ENCODE measurements at regions not wholly inside any gene's neighbourhood (a gene's known extent, or its start where the extent isn't known, plus 50 kb on each side); places are given as distances from the start of the nearest gene placed in this dataset.
A peak's percentile ranks its signal among the peaks of the same experiment; 100 is the strongest.

DNA sequence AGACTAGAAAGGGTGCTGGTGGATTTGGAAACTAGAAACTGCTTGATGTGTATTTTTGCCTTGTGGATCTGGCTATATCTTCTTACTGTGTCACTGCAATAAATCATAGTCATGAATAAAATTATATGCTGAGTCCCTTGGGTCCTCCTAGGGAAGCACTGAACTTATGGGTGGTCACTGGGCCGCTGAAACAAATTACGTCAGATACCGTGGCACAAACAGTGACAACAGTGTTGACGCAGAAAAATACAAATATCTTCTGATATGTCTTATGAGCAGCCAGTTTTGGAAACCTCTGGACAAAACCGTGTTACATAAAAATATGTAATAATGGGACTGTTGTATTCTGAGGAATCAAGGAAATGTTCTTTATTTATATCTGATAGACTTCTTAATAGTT lies 260.1 kb upstream of the SORCS1 start:
- FAIRE-seq (no peak), DNase-seq (ENCODE audit: insufficient read length, low spot score) (no peak)

DNA sequence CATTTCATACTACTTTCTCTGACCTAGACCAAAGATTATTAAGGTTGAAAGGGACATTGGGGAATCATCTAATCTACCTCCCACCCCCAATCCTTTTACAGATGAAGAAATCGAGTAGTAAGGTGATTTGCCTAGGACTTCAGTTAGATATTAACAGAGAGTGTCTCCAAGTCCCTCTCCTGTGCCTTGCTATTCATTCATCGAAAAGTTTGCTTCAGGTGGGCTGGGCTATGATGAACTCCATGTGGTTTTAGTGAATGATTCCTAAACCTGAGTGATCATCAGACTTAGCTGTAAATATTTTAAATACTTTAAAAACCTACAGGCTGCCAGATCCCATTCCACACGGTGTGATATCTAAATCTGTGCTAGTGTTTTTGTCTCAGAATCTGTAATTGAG lies 259.4 kb upstream of the SORCS1 start:
- FAIRE-seq, result no peak

DNA sequence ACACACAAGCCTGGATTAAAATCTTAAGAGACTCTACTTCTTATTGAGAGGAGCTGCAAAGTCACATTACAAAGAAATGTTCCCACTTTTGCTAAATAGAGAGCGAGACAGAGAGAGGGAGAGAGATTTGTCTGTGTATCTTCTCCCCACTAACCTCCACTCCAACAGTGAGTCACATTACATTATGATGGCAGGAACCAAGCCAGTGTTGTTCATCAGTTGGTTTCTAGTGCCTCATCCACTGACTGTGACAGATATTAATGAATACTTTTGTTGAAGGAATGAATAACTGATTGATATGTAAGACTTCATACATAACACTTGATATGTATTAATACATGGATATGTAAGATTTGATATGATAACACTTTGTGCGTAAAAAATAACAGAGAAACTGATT lies 258.2 kb upstream of the SORCS1 start:
- DNase-seq (ENCODE audit: insufficient read length, low spot score), result no peak
- FAIRE-seq, result no peak

More for the DNA sequence above, 259.4 kb upstream of the SORCS1 start:
- no peak for DNase-seq (ENCODE audit: insufficient read length, low spot score)

DNA sequence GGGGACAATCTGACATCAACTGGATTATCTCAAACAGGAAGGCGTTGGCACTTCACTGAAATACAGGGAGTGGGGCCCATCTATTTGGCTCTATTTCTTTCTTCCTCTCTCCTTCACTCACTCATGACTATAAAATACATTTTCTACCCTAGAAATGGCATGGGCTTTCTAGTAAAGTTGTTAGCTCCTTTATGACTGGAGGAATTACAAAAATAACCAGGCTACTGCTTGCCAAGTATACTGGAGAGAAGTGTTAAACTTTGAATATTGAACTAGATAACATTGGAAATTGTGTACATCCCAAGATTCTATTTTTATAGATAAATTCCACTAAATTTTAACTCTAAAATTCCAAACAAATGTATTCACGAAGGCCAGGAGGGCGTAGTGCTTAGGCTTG lies 255.7 kb upstream of the SORCS1 start:
- FAIRE-seq, result no peak
- DNase-seq (ENCODE audit: insufficient read length, low spot score), result no peak

DNA sequence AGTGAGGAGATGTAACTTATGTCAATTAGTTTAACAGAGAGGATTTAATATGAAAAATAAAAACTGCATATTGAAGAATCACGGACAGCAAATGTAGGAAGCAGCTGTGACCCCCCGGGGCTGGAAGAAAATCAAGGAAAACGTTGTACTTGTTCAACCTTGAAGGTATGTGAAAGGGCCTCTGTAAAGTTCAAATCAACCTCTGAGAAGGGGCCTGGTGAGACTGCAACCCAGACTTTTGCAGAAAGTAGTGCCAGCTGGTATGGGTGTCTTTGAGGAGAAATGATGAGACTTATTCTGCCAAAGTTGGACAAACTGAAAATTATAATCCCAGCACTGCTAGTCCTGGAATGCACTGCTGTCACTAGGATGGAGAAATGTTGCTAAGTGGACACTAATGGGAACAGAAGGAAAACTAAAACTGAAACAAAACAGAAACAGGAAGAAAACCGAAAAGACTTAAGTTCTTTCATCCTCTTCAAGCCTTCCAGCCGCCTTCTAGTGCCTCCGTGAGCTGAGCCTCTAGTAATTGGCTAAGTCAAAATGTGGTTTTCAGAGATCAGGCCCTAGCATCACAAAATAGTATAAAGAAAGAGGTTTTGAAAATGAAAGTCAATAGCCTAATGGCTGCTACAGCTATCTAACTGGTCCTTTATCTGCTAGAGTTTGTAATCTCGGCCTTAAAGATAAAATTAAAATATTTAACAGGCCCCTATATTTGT lies 253.7 kb upstream of the SORCS1 start:
- DNase-seq (ENCODE audit: insufficient read length, low spot score), result no peak
- peak; percentile 82 for FAIRE-seq

DNA sequence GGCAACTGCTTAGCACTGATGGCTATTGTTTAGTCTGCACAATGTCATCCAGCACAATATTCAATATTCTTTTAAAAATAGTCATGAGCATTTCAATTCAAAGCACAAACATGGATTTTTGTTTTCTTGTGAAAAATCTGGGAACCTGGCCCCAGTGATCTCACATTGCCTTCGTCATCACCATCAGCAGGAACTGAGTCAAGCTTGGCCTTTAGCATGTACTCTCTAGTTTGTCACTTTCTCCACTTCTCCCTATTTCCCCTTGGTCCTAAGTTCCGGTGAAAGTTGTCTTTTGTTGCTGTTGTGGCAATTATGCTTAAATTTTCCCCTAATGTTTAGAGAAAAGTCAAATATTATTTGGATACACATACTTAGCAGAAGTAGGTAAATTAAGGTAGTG lies 252.9 kb upstream of the SORCS1 start:
- DNase-seq (ENCODE audit: insufficient read length, low spot score) (no peak), FAIRE-seq (no peak)

DNA sequence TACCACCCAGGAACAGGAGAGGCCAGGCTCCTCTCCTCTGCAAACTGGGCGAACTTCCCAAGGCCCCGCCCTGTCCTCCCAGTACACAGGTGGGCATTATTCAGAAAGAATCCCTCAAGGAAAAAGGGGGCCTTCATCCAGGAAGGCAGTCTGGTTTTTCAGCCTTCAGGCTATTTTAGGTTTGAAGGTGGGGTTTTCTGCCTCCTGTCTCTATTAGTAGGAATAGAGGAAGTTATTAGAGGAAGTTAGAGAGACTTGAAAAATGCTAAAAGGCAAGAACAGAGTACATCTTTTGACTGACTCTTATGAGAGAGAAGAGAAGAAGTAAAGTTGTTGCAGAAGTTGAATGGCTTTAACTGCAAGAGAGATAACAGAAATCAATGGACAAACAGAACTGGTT lies 250.9 kb upstream of the SORCS1 start:
- DNase-seq (ENCODE audit: insufficient read length, low spot score) (no peak), FAIRE-seq (peak; percentile 35)

DNA sequence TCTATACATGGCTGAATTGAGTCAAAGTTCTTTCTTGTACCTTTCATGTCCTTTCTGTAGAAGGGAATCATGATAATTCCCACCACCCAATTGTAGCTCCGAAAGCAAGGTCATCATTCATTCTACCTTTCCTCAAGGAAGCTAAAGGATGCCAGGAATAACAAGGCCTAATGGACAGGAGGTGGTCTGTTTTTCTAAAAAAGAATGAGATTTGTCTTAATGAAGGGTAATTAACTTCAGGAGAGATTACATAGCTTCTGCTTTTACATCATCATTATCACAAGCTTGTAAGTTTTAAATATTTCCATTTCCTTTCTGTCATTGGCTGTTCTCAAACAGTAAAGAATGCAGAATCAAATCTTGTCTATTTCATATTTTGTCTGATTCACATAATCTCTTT lies 249.5 kb upstream of the SORCS1 start:
- DNase-seq (ENCODE audit: insufficient read length, low spot score), result no peak
- FAIRE-seq, result no peak

DNA sequence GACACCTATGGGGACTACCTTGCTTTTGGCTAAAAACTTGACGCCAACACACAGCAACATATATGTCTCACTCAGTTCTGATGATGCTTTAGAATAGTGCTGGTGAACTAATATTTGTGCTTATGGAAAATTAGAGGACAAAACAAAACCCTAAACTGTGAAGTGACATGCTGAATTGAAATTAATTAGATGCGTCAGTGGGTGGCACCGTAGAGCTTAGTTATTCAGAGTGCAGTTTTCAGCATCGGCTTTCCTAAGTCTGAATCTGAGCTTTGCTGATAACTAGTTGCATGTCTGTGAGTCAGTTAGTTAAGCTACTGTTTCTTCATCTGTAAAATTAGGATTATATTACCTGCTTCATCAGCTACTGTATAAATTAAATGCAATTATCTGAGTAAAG lies 245.0 kb upstream of the SORCS1 start:
- no peak for DNase-seq (ENCODE audit: insufficient read length, low spot score)
- FAIRE-seq, result no peak

DNA sequence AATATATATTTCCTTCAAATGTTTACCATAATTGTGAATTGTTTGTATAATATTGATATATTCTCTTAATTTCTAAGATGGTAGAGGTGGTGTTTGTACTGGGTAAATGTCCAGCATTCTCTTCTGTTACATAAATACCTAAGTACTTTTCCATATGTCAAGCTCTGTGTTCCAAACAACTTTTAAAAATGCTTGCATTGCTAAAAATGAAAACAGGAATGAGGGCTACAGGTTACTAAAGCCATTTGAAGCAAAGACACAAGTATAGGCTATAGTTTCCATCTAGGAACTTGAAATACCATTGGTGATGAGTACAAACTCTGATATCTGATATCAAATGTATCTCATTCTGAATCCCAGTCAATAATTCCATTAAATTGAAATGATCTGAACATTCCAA lies 233.6 kb upstream of the SORCS1 start:
- FAIRE-seq, result no peak

DNA sequence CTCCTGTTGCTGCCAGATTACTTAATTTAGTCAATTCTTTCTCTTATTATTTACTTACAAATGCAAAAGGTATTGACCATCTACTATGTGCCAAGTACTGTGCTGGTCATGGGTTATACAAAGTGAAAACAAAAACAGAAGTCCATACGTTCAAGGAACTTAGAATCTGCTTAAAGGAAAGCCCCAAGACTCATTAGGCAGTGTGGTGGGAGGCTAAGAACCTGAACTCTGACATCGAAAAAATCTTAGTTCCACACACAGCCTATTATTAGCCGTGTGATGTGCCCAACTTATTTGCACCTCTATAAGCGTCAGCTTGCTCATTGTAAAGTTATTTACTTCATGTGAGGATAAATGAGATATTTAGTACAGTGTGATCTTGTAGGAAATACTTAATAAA lies 227.4 kb upstream of the SORCS1 start:
- DNase-seq (ENCODE audit: insufficient read length, low spot score) (no peak), FAIRE-seq (no peak)

More for the DNA sequence above, 233.6 kb upstream of the SORCS1 start:
- no peak for DNase-seq (ENCODE audit: insufficient read length, low spot score)

DNA sequence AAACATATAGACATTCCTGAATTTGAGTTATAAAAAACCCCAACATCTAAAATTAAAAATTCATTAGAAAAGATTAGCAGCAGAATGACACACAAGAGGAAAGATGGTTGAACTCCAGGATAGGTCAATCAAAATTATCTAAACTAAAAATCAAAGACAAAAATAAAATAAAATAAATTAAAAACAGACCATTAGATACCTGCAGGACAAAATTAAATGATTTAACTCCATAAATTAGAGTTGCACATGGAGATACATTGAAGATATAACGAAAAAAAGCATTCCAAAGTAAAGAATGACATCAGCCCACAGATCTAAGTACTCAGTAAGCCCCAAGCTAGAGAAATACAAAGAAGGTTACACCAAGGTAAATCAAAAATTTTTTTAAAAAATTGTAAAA lies 226.1 kb upstream of the SORCS1 start:
- no peak for DNase-seq (ENCODE audit: insufficient read length, low spot score)
- no peak for FAIRE-seq

DNA sequence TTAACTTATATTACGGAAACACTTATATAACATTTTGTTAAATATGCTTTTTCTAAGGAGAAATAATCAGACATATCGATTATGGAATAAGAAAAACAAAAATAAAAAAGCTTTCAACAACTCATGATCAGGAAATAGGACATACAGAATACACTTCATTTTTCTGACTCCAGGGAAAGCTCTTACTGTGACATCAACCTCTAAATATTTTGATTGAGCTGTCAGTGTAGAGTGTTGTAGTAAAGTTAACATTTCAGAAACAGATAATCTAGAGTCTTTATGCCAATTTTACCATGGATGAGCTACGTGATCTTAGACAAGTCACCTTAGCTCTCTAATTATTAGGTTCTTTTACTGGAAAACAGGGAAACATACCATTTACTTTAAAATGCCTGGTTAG lies 218.9 kb upstream of the SORCS1 start:
- no peak for FAIRE-seq
- DNase-seq (ENCODE audit: insufficient read length, low spot score), result no peak

DNA sequence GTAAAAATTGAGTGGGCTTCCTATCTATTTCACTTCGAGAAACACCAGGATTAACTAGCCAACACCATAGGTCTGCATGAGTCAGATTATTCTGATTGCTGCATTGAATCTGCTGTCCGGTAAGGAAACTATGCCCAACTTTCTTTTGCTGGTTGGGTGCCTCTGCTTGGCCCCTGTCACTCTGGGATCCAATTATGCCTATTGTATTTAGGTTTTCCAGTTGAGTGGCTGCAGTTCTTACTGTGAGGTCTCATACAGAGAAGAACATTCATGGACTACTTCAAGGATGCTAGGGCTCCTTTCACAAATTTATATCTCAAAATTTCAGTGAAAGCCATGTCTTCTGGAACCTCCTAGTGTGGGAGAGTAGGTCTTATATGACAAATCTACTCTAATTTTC lies 215.1 kb upstream of the SORCS1 start:
- DNase-seq (ENCODE audit: insufficient read length, low spot score) (no peak), FAIRE-seq (no peak)

DNA sequence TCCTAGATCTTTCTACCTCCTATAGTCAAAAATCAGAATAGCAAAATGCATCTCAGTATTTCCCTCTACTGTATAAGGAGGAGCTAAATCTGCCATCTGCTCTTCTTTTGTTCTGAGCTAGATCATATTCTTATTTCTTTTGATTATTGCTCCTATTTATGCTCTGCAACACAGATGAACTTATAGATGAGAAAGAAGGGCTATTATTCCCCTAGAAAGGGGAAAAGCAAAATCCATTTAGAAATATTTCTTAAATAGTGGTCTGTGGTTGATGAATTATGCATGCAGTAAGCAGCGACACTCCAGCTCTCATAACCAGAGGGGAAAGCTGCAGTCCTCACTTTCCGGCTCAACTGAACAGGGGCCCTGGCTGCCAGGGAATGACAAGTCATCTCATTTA lies 207.3 kb upstream of the SORCS1 start:
- DNase-seq (ENCODE audit: insufficient read length, low spot score) (no peak), FAIRE-seq (no peak)

DNA sequence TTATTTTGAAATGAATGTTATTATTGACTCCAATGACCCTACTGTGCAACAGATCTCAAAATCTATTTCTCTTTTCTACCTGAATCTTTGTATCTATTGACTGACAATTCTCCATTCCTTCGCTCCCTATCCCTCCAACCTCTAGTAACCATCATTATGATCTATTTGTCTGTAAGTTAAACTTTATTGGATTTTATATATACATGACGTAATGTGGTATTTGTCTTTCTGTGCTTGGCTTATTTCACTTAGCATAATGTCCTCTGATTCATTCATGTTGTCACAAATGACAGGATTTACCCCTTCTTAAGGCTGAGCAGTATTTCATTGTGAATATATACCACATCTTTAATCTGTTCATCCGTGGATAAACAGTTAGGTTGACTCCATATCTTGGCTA lies 200.4 kb upstream of the SORCS1 start:
- no peak for FAIRE-seq
- DNase-seq (ENCODE audit: insufficient read length, low spot score), result no peak

DNA sequence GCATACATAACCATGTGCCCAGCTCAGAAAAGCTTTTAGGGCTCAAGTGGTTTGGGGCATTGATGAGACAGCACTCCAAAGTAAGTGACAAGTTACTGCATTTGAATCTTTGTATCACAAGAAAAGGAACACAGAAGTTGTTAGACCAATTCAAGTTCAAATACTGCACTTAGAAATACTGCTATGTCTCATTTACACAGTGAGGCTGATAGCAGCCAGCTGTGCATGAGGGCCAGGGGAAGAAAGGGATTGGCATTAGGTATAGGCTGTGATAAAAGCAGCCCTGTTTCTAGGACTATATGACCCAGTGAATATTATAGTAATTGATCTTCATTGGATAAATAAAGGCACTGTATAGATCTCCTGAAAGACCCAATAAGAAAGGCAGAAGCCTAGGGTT lies 197.8 kb upstream of the SORCS1 start:
- no peak for FAIRE-seq
- DNase-seq (ENCODE audit: insufficient read length, low spot score), result no peak

DNA sequence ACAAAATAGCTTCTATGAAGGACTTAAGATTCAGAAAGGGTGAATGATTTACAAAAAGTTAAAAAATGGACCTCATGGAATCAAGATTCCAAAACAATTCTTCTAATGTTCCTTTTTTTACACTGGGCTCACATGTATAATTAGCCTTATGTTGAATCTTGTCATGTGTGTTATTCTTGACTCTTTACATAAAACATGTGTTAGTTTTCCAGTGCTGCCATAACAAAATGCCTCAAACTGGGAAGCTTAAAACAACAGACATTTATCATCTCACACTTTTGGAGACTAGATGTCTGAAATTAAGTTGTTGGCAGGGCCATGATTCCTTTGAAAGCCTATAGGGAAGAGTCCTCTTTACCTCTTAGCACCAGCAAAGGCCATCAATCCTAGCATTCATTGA lies 192.5 kb upstream of the SORCS1 start:
- FAIRE-seq, result no peak
- DNase-seq (ENCODE audit: insufficient read length, low spot score), result no peak

DNA sequence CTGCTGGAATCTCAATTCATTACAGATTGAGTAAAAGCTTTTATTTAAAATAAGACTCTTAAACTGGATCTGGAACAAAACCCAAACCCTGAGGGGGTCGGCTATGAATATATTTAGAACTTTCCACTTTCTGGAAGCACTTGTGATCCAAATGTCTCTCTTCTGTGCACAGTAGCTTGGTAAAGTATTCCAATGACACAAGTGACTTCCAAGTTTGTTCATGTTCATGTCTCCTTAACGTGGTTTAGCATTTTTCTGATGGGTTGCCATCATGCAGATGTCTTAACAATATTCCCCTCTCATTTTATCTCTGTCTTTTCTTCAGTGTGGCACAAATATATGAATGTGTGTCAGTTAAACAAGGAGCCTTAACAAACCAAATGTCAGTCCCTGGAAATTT lies 191.9 kb upstream of the SORCS1 start:
- no peak for FAIRE-seq
- DNase-seq (ENCODE audit: insufficient read length, low spot score), result no peak

DNA sequence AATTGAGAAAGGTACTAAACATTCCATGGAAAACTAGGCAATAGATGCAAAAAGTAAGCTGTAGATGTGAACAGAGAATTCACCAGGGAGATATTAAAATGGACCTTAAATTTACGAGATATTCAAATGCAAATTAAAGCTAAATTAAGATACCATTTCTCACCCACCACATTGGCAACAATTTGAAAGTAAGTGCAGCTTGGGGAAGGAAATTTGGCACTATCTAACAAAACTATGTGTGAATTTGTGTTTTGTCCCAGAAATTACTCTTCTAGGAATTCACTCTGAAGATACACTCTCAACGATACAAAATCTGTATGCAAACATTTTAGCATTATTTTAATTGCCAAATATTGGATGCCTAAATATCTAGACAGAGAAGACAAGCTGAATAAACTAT lies 178.2 kb upstream of the SORCS1 start:
- no peak for FAIRE-seq
- DNase-seq (ENCODE audit: insufficient read length, low spot score), result no peak

DNA sequence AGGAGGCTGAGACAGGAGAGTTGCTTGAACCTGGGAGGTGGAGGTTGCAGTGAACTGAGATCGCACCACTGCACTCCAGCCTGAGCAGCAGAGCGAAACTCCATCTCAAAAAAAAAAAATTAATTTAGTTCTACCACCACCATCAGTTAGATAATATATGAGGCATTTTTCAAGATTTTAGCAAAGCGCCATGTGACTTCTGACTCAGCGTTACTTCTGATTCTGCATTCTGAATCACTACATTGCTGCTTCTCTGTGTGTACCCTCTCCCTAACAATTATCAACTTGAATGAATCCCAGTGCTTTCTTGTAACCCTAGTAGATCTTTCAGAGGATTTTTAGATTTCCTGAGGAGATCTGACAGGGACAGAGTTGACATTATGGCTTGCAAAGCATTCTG lies 176.8 kb upstream of the SORCS1 start:
- no peak for FAIRE-seq

DNA sequence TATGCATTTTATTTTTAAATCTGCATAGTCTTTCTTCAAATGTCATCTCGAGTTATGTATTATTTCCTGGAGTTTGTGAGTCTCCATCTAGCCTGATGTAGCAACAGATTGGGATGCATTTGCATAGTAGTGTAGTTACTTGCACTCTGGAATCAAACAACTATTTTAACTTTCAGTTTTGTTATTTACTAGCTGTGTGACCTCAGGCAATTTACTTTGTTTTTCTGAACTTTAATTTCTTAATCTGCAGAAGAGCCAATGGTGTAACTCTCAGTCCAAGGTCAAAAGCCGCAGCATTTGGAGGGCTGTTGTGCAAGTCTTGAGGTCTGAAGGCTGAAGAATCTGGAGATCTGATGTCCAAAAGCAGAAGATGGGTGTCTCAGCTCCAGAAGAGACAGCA lies 175.8 kb upstream of the SORCS1 start:
- DNase-seq (ENCODE audit: insufficient read length, low spot score) (no peak), FAIRE-seq (no peak)

More for the DNA sequence above, 176.8 kb upstream of the SORCS1 start:
- DNase-seq (ENCODE audit: insufficient read length, low spot score), result no peak

DNA sequence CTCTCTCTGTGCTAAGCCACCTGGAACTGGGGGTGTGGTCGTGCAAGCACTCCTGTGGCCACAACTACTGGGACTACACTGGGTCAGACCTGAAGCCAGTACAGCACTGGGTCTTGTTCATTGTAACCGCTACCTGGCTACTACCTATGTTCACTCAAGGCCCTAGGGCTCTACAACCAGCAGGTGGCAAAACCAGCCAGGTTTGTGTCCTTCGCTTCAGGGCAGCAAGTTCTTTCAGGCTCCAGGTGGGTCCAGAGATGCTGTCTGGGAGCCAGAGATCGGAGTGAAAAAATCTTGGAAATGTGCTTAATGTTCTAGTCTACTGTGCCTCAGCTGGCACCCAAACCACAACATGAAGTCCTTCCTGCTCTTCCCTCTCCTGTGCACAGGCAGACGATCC lies 171.6 kb upstream of the SORCS1 start:
- no peak for FAIRE-seq
- no peak for DNase-seq (ENCODE audit: insufficient read length, low spot score)

Measured in GM19239 (cell line).